ENCODE measurements at regions not wholly inside any gene's neighbourhood (a gene's known extent, or its start where the extent isn't known, plus 50 kb on each side); places are given as distances from the start of the nearest gene placed in this dataset.

DNA sequence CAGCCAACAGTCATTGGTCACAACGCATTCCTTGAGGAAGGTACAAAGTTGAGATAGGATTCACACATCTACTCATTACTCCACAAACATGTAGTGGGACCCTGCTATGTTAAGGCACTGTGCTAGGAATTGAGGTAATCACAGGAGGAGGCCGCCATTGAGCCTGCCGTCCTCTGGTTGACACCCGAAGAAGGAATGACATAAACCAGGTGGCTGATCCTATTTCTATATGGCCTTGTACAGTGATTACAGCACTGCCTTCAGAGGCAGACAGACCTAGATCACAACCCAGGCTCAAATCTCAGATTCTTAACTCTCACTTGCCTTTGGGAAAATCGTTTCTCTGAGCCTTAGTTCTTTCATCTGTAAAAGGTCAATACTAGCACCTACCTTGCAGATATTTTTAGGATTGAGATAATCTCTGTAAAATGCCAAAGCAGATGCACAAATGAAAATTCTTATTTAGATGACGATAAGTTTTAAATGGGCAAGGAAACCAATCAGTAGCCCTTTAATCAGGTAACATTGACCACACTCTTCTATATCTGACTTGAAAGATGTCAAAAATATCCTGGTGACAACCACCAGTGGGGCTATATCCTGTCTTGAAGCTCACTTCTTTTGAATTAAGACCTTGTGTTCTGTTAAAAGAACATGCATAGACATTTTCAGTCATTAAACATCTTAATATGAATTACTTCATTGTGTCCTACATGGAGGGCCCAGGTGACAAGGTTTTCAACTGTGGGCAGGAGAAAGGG lies 251.6 kb downstream of the KCTD12 start:
- CTCF ChIA-PET (ENCODE audit: partially characterized antibody) = no interaction called here
- H3K27ac ChIP-seq (ENCODE audit: low read depth, low read length) = no peak overlapping the region
- DNase-seq = no peak
- POLR2A ChIA-PET (ENCODE audit: partially characterized antibody) = no interaction called here
- H3K4me3 ChIP-seq (ENCODE audit: low read length in 2 of 2) = no peak overlapping the region
- H3K4me3 Mint-ChIP-seq = no peak overlapping the region
- no peak overlapping the region for H3K27ac Mint-ChIP-seq
- H3K9me3 Mint-ChIP-seq = peaks cover 0 to 3% (median 0%) of the 10 kb centered on the region in 8 donors
- no peaks in the 10 kb centered on the region for H3K4me1 Mint-ChIP-seq
- H3K36me3 ChIP-seq (ENCODE audit: insufficient read depth, low read length) = no peaks in the 10 kb centered on the region
- no peaks in the 10 kb centered on the region for H3K36me3 Mint-ChIP-seq
- no peaks in the 10 kb centered on the region for H3K9me3 ChIP-seq (ENCODE audit: control insufficient read depth in 1 of 2, low read length in 2 of 2)
- peaks cover 2 to 8% of the 10 kb centered on the region in 2 donors for H3K27me3 Mint-ChIP-seq
- no peaks in the 10 kb centered on the region for H3K27me3 ChIP-seq (ENCODE audit: insufficient read depth, low read length)
- intact Hi-C loops (cut with micrococcal nuclease) = no loop called here
- H3K4me1 ChIP-seq (ENCODE audit: insufficient read depth, low read length) = no peaks in the 10 kb centered on the region

DNA sequence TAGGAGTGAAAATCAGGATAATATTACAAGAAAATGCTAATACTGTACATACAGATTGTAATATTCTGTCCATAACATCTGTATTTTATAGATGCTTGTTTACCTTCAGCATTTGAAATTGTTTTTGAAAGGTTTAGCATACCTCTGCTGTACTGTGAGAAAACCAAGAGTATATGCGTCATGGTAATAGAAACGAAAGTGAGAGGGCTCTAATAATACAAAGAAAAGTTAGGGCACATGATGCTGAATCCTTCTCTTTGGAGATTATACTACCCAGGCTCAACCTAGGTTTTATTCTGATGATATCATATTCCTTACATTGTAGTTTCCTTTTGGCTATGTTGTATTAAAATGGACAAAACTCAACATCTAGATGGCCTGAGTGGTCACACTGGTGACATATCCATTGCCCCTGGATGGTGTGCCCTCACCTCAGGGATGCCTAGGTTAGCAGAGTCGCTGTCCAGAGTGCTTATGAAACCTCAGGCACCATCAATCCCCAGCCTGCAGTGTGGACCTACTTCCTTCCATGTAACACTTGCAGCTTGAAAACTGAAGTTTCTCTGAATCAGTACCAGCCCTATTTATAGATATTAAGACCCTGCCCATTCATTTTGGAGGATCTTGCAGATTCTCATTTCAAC lies 253.7 kb downstream of the KCTD12 start:
- ChIA-PET POLR2A (ENCODE audit: partially characterized antibody) (no interaction called here), CTCF (ENCODE audit: partially characterized antibody) (no interaction called here)
- Mint-ChIP-seq H3K27me3 (peaks cover 2 to 10% of the 10 kb centered on the region in 2 donors), H3K4me1 (no peaks in the 10 kb centered on the region), H3K9me3 (peaks cover 0 to 9% (median 1%) of the 10 kb centered on the region in 8 donors), H3K27ac (no peak overlapping the region), H3K4me3 (no peak overlapping the region), H3K36me3 (no peaks in the 10 kb centered on the region)
- no peak for DNase-seq
- no peak overlapping the region for H3K4me3 ChIP-seq (ENCODE audit: low read length in 2 of 2)
- no peaks in the 10 kb centered on the region for H3K4me1 ChIP-seq (ENCODE audit: insufficient read depth, low read length)
- no peaks in the 10 kb centered on the region for H3K36me3 ChIP-seq (ENCODE audit: insufficient read depth, low read length)
- no peak overlapping the region for H3K27ac ChIP-seq (ENCODE audit: low read depth, low read length)
- no peaks in the 10 kb centered on the region for H3K27me3 ChIP-seq (ENCODE audit: insufficient read depth, low read length)
- intact Hi-C loops (cut with micrococcal nuclease) = no loop called here
- no peaks in the 10 kb centered on the region for H3K9me3 ChIP-seq (ENCODE audit: control insufficient read depth in 1 of 2, low read length in 2 of 2)

DNA sequence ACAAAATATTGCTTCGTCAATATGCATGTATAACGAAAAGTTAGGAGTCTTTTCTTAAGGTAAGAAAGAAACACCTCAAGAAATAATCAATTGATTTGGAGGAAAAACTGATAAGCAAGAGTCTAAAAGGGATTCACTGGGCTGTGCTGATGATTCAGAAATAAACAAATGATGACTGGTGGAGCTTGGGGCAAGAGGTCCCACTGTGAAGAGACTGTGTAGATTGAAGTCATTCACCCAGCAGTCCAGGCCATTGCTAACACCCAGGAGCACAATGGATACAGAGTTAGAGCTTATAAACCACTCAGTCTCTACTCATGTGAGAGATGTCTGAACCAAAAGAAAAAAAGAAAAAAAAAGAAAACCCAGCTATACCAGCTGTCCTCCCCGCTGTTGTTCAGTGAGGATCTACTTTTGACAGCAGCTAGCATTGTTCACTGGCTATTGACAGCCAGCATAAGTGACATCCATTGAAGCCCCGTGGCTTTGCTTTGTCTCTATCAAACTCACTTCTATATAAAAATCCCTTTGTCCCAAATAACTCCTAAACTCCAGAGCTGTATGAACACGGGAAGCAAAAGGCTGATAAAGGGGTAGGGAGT lies 255.5 kb downstream of the KCTD12 start:
- Mint-ChIP-seq H3K36me3 (no peaks in the 10 kb centered on the region), H3K27ac (no peak overlapping the region), H3K27me3 (peaks cover 2 to 10% of the 10 kb centered on the region in 2 donors), H3K4me3 (no peak overlapping the region), H3K4me1 (no peaks in the 10 kb centered on the region), H3K9me3 (peaks cover 0 to 9% (median 4%) of the 10 kb centered on the region in 8 donors)
- H3K27me3 ChIP-seq (ENCODE audit: insufficient read depth, low read length) = no peaks in the 10 kb centered on the region
- no peak overlapping the region for H3K27ac ChIP-seq (ENCODE audit: low read depth, low read length)
- H3K4me1 ChIP-seq (ENCODE audit: insufficient read depth, low read length) = no peaks in the 10 kb centered on the region
- no peaks in the 10 kb centered on the region for H3K36me3 ChIP-seq (ENCODE audit: insufficient read depth, low read length)
- DNase-seq = no peak
- CTCF ChIA-PET (ENCODE audit: partially characterized antibody) = no interaction called here
- no peaks in the 10 kb centered on the region for H3K9me3 ChIP-seq (ENCODE audit: control insufficient read depth in 1 of 2, low read length in 2 of 2)
- POLR2A ChIA-PET (ENCODE audit: partially characterized antibody) = no interaction called here
- intact Hi-C loops (cut with micrococcal nuclease) = no loop called here
- H3K4me3 ChIP-seq (ENCODE audit: low read length in 2 of 2) = no peak overlapping the region

DNA sequence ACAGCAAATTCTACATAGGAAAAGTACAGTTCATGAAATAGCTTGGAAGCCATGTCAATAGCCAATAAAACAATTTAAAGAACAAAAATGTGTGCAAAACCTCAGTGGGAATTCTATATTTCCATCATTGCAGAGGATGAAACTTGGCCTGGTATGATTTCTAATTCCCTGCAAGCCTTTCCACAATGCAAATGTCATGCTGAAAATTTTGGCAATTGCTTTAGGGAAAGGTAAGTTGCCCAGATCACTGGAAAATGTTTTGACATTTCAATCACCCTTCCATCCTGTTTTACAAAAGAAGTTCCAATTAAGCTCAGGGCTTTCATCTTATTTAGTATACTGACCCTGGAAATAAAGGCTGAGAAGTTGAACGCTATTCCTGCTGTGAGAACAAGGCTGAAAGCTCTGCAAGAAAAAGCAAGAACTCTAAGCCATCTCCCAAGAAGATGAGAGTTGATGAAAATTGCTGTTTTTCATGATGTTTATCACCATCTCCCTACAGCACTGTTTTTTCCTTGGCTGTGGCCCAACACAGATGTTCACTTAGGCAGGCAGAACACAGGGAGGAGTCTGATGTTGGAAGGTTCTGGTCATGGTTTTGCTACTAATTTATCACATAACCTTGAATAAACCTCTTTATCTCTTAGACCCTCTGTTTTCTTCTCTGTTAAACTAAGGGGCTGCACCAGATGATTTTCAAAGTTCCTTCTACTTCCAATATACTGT lies 263.7 kb downstream of the KCTD12 start:
- Histone ChIP-seq H3K4me1 (ENCODE audit: insufficient read depth, low read length) (no peaks in the 10 kb centered on the region), H3K9me3 (ENCODE audit: control insufficient read depth in 1 of 2, low read length in 2 of 2) (no peaks in the 10 kb centered on the region), H3K27me3 (ENCODE audit: insufficient read depth, low read length) (no peaks in the 10 kb centered on the region), H3K4me3 (ENCODE audit: low read length in 2 of 2) (no peak overlapping the region), H3K27ac (ENCODE audit: low read depth, low read length) (no peak overlapping the region), H3K36me3 (ENCODE audit: insufficient read depth, low read length) (no peaks in the 10 kb centered on the region)
- peaks cover 0 to 12% (median 5%) of the 10 kb centered on the region in 8 donors for H3K9me3 Mint-ChIP-seq
- CTCF ChIA-PET (ENCODE audit: partially characterized antibody) = no interaction called here
- H3K4me1 Mint-ChIP-seq = no peaks in the 10 kb centered on the region
- peaks cover 3 to 4% of the 10 kb centered on the region in 2 donors for H3K27me3 Mint-ChIP-seq
- intact Hi-C loops (cut with micrococcal nuclease) = no loop called here
- H3K27ac Mint-ChIP-seq = no peak overlapping the region
- H3K4me3 Mint-ChIP-seq = no peak overlapping the region
- POLR2A ChIA-PET (ENCODE audit: partially characterized antibody) = no interaction called here
- no peak for DNase-seq
- no peaks in the 10 kb centered on the region for H3K36me3 Mint-ChIP-seq

DNA sequence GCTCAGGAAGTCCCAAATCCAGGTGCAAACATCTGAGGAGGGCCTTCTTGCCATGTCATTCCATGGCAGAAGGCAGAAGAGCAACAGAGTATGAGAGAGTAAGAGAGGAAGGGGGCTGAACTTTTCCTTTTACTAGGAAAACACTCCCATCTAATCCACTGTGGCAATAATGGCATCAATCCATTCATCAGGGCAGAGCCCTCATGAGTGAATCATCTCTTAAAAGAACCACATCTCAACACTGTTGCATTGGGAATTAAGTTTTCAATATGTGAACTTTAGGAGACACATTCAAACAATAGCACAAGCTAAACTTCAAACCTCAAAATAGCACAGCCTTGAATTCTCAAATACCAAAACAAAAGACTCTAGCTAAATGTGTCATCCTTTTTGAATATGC lies 264.5 kb downstream of the KCTD12 start:
- ChIA-PET POLR2A (ENCODE audit: partially characterized antibody) (no interaction called here), CTCF (ENCODE audit: partially characterized antibody) (no interaction called here)
- Histone ChIP-seq H3K27me3 (ENCODE audit: insufficient read depth, low read length) (no peaks in the 10 kb centered on the region), H3K9me3 (ENCODE audit: control insufficient read depth in 1 of 2, low read length in 2 of 2) (no peaks in the 10 kb centered on the region), H3K4me3 (ENCODE audit: low read length in 2 of 2) (no peak overlapping the region), H3K4me1 (ENCODE audit: insufficient read depth, low read length) (no peaks in the 10 kb centered on the region), H3K27ac (ENCODE audit: low read depth, low read length) (no peak overlapping the region), H3K36me3 (ENCODE audit: insufficient read depth, low read length) (no peaks in the 10 kb centered on the region)
- peaks cover 0 to 12% (median 5%) of the 10 kb centered on the region in 8 donors for H3K9me3 Mint-ChIP-seq
- H3K4me1 Mint-ChIP-seq = no peaks in the 10 kb centered on the region
- no peak overlapping the region for H3K4me3 Mint-ChIP-seq
- peaks cover 3 to 4% of the 10 kb centered on the region in 2 donors for H3K27me3 Mint-ChIP-seq
- intact Hi-C loops (cut with micrococcal nuclease) = no loop called here
- DNase-seq = no peak
- no peak overlapping the region for H3K27ac Mint-ChIP-seq
- no peaks in the 10 kb centered on the region for H3K36me3 Mint-ChIP-seq

DNA sequence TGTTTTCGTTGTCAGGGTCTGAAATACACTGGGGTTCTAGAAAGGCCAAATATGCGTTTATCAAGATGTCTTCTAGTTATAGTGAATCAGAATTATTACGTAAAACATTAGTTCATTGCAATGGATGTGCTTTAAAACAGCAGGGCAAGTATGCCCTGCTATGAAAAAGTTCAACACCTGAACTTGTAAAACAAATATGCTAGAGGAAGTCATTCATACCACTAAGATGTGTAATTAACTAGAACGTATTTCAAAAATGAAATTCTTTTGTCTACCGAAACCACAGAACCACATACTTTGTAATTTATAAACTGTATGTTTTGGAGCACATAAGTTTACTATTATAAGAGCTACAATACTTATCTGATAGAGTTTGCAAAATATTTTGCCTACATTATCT lies 266.2 kb downstream of the KCTD12 start:
- Histone ChIP-seq H3K4me1 (ENCODE audit: insufficient read depth, low read length) (no peaks in the 10 kb centered on the region), H3K9me3 (ENCODE audit: control insufficient read depth in 1 of 2, low read length in 2 of 2) (no peaks in the 10 kb centered on the region), H3K36me3 (ENCODE audit: insufficient read depth, low read length) (no peaks in the 10 kb centered on the region), H3K27me3 (ENCODE audit: insufficient read depth, low read length) (no peaks in the 10 kb centered on the region), H3K27ac (ENCODE audit: low read depth, low read length) (no peak overlapping the region), H3K4me3 (ENCODE audit: low read length in 2 of 2) (no peak overlapping the region)
- H3K27me3 Mint-ChIP-seq = peaks cover 3 to 4% of the 10 kb centered on the region in 2 donors
- H3K9me3 Mint-ChIP-seq = peaks cover 0 to 12% (median 3%) of the 10 kb centered on the region in 8 donors
- ChIA-PET POLR2A (ENCODE audit: partially characterized antibody) (no interaction called here), CTCF (ENCODE audit: partially characterized antibody) (no interaction called here)
- intact Hi-C loops (cut with micrococcal nuclease) = no loop called here
- no peaks in the 10 kb centered on the region for H3K4me1 Mint-ChIP-seq
- no peak overlapping the region for H3K4me3 Mint-ChIP-seq
- no peak overlapping the region for H3K27ac Mint-ChIP-seq
- no peaks in the 10 kb centered on the region for H3K36me3 Mint-ChIP-seq
- no peak for DNase-seq

DNA sequence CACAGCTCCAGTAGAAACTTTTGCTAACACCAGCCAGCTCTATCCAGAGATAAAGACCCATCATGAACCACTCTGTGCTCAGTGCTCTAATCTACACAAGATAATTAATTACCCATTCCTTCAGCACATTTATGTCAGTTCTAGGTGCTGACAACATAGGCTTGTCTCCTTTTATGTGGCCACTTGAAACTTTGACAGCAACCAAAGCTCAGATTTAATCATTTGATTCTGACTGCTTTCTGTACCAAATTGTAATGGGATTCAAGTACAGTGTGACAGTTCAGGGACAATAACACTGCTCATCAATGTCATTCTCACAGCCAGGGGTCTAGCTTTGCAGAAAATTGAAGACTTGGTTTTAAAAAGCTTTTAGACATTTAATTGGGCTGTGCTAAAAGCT lies 266.6 kb downstream of the KCTD12 start:
- Mint-ChIP-seq H3K9me3 (peaks cover 0 to 12% (median 3%) of the 10 kb centered on the region in 8 donors), H3K4me1 (no peaks in the 10 kb centered on the region), H3K27ac (no peak overlapping the region), H3K27me3 (peaks cover 3 to 4% of the 10 kb centered on the region in 2 donors), H3K4me3 (no peak overlapping the region), H3K36me3 (no peaks in the 10 kb centered on the region)
- no peak overlapping the region for H3K4me3 ChIP-seq (ENCODE audit: low read length in 2 of 2)
- H3K27ac ChIP-seq (ENCODE audit: low read depth, low read length) = no peak overlapping the region
- H3K36me3 ChIP-seq (ENCODE audit: insufficient read depth, low read length) = no peaks in the 10 kb centered on the region
- no peak for DNase-seq
- no peaks in the 10 kb centered on the region for H3K9me3 ChIP-seq (ENCODE audit: control insufficient read depth in 1 of 2, low read length in 2 of 2)
- no peaks in the 10 kb centered on the region for H3K27me3 ChIP-seq (ENCODE audit: insufficient read depth, low read length)
- intact Hi-C loops (cut with micrococcal nuclease) = no loop called here
- no peaks in the 10 kb centered on the region for H3K4me1 ChIP-seq (ENCODE audit: insufficient read depth, low read length)
- CTCF ChIA-PET (ENCODE audit: partially characterized antibody) = no interaction called here
- POLR2A ChIA-PET (ENCODE audit: partially characterized antibody) = no interaction called here
